ENCODE measurements at regions not wholly inside any gene's neighbourhood (a gene's known extent, or its start where the extent isn't known, plus 50 kb on each side); places are given as distances from the start of the nearest gene placed in this dataset.

DNA sequence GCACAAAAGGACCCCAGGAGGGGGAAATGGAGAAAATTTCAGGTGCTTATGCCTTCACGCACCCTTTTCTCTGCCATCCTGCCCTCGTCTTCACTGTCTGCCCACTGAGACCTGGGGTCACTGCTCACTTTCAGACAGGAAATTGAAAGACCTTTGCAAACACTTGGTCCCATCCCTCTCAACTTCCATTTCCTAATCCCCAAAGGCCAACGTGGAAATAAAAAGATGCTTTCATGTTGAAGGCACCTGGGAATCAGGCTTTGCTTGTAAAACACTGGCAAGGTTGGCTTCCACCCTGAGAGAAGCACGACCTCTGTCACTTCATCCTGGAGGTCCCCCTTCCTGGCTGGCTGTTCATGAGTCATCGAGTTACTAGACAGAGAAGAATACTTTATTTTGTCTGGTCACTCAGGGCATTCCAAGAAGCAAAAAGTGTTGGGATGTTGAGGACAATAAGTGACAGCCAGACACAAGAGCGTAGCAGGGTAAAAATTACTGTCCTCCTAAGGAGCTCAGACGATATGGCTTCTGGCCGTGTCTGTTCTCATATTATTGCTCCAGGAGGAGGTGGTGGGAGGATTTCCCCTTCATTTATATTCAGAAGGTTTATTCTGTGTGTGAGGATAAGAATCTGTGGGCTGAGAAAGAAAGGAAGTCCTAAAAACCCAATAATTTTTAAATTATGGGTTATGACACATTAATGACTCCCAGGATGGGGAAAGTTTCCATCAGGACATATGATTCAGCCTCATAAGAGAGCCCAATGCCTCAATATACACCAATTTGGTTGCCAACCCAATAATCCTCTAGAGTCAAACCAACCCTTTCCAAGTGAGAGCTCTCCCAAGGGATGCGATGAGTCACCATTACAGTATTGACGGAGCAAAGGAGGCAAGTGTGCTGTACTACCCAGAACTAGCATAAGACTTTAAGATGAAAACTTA lies 409.0 kb downstream of the COG6 start:
- Histone ChIP-seq H3K27me3 (ENCODE audit: insufficient read depth) (no peaks in the 10 kb centered on the region), H3K4me1 (ENCODE audit: insufficient read depth) (no peaks in the 10 kb centered on the region), H3K36me3 (ENCODE audit: insufficient read depth) (no peaks in the 10 kb centered on the region), H3K27ac (ENCODE audit: low read depth) (no peak overlapping the region), H3K4me2 (no peak overlapping the region), H2AFZ (no peak overlapping the region), H3K9me2 (ENCODE audit: insufficient read depth) (no peaks in the 10 kb centered on the region), H4K20me1 (replicated peaks; ENCODE audit: insufficient read depth) (no peaks in the 10 kb centered on the region), H3K4me3 (no peak overlapping the region), H3F3A (replicated peaks; ENCODE audit: low read depth) (no peaks in the 10 kb centered on the region), H3K79me2 (replicated peaks; ENCODE audit: insufficient read depth) (no peaks in the 10 kb centered on the region)
- Mint-ChIP-seq H3K36me3 (ENCODE audit: low read depth) (no peaks in the 10 kb centered on the region), H3K4me3 (no peak overlapping the region), H3K9me3 (no peaks in the 10 kb centered on the region), H3K4me1 (peaks cover 4% of the 10 kb centered on the region; the same call in 2 of the 3 replicates), H3K27me3 (ENCODE audit: insufficient read depth, low read depth, poor library complexity) (peaks cover 2% of the 10 kb centered on the region), H3K27ac (no peak overlapping the region)
- no peak for TF ChIP-seq ZNF331 (CRISPR knock-in tag; IDR thresholded peaks at IDR 0.05; ENCODE audit: low read depth)
- no peak for TF ChIP-seq CREB1 (CRISPR knock-in tag; IDR thresholded peaks at IDR 0.05; ENCODE audit: low read depth)
- no peak for TF ChIP-seq ZNF114 (CRISPR knock-in tag; IDR thresholded peaks at IDR 0.05)
- TF ChIP-seq EZH2phosphoT487 (IDR thresholded peaks at IDR 0.05; ENCODE audit: unreplicated experiment): no peak
- TF ChIP-seq, protein P1, sequence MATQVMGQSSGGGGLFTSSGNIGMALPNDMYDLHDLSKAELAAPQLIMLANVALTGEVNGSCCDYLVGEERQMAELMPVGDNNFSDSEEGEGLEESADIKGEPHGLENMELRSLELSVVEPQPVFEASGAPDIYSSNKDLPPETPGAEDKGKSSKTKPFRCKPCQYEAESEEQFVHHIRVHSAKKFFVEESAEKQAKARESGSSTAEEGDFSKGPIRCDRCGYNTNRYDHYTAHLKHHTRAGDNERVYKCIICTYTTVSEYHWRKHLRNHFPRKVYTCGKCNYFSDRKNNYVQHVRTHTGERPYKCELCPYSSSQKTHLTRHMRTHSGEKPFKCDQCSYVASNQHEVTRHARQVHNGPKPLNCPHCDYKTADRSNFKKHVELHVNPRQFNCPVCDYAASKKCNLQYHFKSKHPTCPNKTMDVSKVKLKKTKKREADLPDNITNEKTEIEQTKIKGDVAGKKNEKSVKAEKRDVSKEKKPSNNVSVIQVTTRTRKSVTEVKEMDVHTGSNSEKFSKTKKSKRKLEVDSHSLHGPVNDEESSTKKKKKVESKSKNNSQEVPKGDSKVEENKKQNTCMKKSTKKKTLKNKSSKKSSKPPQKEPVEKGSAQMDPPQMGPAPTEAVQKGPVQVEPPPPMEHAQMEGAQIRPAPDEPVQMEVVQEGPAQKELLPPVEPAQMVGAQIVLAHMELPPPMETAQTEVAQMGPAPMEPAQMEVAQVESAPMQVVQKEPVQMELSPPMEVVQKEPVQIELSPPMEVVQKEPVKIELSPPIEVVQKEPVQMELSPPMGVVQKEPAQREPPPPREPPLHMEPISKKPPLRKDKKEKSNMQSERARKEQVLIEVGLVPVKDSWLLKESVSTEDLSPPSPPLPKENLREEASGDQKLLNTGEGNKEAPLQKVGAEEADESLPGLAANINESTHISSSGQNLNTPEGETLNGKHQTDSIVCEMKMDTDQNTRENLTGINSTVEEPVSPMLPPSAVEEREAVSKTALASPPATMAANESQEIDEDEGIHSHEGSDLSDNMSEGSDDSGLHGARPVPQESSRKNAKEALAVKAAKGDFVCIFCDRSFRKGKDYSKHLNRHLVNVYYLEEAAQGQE (IDR thresholded peaks at IDR 0.05; ENCODE audit: unreplicated experiment): no peak
- no peak for TF ChIP-seq EZH2 (IDR thresholded peaks at IDR 0.05; ENCODE audit: low read depth, unreplicated experiment)
- no peak for TF ChIP-seq POLR2AphosphoS5 (IDR thresholded peaks at IDR 0.05; ENCODE audit: low read depth)
- no peak for TF ChIP-seq STAT1 (IDR thresholded peaks at IDR 0.05; ENCODE audit: unreplicated experiment)
- TF ChIP-seq, protein P2, sequence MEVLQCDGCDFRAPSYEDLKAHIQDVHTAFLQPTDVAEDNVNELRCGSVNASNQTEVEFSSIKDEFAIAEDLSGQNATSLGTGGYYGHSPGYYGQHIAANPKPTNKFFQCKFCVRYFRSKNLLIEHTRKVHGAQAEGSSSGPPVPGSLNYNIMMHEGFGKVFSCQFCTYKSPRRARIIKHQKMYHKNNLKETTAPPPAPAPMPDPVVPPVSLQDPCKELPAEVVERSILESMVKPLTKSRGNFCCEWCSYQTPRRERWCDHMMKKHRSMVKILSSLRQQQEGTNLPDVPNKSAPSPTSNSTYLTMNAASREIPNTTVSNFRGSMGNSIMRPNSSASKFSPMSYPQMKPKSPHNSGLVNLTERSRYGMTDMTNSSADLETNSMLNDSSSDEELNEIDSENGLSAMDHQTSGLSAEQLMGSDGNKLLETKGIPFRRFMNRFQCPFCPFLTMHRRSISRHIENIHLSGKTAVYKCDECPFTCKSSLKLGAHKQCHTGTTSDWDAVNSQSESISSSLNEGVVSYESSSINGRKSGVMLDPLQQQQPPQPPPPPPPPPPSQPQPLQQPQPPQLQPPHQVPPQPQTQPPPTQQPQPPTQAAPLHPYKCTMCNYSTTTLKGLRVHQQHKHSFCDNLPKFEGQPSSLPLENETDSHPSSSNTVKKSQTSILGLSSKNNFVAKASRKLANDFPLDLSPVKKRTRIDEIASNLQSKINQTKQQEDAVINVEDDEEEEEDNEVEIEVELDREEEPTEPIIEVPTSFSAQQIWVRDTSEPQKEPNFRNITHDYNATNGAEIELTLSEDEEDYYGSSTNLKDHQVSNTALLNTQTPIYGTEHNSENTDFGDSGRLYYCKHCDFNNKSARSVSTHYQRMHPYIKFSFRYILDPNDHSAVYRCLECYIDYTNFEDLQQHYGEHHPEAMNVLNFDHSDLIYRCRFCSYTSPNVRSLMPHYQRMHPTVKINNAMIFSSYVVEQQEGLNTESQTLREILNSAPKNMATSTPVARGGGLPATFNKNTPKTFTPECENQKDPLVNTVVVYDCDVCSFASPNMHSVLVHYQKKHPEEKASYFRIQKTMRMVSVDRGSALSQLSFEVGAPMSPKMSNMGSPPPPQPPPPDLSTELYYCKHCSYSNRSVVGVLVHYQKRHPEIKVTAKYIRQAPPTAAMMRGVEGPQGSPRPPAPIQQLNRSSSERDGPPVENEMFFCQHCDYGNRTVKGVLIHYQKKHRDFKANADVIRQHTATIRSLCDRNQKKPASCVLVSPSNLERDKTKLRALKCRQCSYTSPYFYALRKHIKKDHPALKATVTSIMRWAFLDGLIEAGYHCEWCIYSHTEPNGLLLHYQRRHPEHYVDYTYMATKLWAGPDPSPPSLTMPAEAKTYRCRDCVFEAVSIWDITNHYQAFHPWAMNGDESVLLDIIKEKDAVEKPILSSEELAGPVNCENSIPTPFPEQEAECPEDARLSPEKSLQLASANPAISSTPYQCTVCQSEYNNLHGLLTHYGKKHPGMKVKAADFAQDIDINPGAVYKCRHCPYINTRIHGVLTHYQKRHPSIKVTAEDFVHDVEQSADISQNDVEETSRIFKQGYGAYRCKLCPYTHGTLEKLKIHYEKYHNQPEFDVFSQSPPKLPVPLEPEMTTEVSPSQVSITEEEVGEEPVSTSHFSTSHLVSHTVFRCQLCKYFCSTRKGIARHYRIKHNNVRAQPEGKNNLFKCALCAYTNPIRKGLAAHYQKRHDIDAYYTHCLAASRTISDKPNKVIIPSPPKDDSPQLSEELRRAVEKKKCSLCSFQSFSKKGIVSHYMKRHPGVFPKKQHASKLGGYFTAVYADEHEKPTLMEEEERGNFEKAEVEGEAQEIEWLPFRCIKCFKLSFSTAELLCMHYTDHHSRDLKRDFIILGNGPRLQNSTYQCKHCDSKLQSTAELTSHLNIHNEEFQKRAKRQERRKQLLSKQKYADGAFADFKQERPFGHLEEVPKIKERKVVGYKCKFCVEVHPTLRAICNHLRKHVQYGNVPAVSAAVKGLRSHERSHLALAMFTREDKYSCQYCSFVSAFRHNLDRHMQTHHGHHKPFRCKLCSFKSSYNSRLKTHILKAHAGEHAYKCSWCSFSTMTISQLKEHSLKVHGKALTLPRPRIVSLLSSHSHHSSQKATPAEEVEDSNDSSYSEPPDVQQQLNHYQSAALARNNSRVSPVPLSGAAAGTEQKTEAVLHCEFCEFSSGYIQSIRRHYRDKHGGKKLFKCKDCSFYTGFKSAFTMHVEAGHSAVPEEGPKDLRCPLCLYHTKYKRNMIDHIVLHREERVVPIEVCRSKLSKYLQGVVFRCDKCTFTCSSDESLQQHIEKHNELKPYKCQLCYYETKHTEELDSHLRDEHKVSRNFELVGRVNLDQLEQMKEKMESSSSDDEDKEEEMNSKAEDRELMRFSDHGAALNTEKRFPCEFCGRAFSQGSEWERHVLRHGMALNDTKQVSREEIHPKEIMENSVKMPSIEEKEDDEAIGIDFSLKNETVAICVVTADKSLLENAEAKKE (CRISPR knock-in tag; IDR thresholded peaks at IDR 0.05): no peak
- DNase-seq (ENCODE audit: low spot score): no peak
- no peak for ATAC-seq

Data from GM23338 (cell line).